NCI-H446 (cell line): ENCODE measurements at regions not wholly inside any gene's neighbourhood (a gene's known extent, or its start where the extent isn't known, plus 50 kb on each side); places are given as distances from the start of the nearest gene placed in this dataset.

ENCODE experiments used
- DNase-seq, 2 experiments: peaks; one replicate each; lab custom pipeline; 2025; lab: John Stamatoyannopoulos, UW

GRCh38 chr4:55754754-55755350 is 64.7 kb upstream of the EXOC1L start:
- no peak for DNase-seq

- no peak for DNase-seq
These were observed 63.4 kb upstream of the EXOC1L start for GRCh38 chr4:55756208-55756607.

- no peak for DNase-seq
These were observed 62.1 kb upstream of the EXOC1L start for GRCh38 chr4:55757356-55757952.

GRCh38 chr4:55758066-55758465 is 61.5 kb upstream of the EXOC1L start:
- no peak for DNase-seq

- peak; percentile 83 to 91 for DNase-seq
These were observed 61.0 kb upstream of the EXOC1L start for GRCh38 chr4:55758570-55758969.

GRCh38 chr4:55762819-55763218 is 56.8 kb upstream of the EXOC1L start:
- no peak for DNase-seq

GRCh38 chr4:55763996-55764395 is 55.6 kb upstream of the EXOC1L start:
- no peak for DNase-seq

- DNase-seq, result no peak
These were observed 54.5 kb upstream of the EXOC1L start for GRCh38 chr4:55765070-55765469.

- peak in 1 of 2 experiments; percentile 30 for DNase-seq
These were observed 51.3 kb upstream of the EXOC1L start for GRCh38 chr4:55768291-55768690.
